GM21526 (cell line): ENCODE measurements at regions not wholly inside any gene's neighbourhood (a gene's known extent, or its start where the extent isn't known, plus 50 kb on each side); places are given as distances from the start of the nearest gene placed in this dataset.
A peak's percentile ranks its signal among the peaks of the same experiment; 100 is the strongest.
"Not testable (repeated sequence)": the region's sequence is repeated elsewhere in the genome, so short reads cannot be mapped to it uniquely, and the experiment has no call there.

Source experiments
- ATAC-seq: cut with Tn5 transposase; IDR thresholded peaks from one replicate; pipeline ENCODE4 v1.9.1; 2021; ENCODE audit warnings: moderate library complexity; ENCODE audit not compliant: unreplicated experiment, low FRiP score

- no peak for ATAC-seq
Measured at GRCh38 chr17:68097161-68097805, 61.7 kb downstream of the KPNA2 start.

GRCh38 chr17:68099341-68099753 lies 63.8 kb downstream of the KPNA2 start:
- ATAC-seq: not testable (repeated sequence)

- ATAC-seq: no peak
Measured at GRCh38 chr17:68100000-68100641, 64.6 kb downstream of the KPNA2 start.

- peak; percentile 62 for ATAC-seq
Measured at GRCh38 chr17:68101075-68101986, 65.8 kb downstream of the KPNA2 start.

GRCh38 chr17:68101987-68102314 lies 66.4 kb downstream of the KPNA2 start:
- no peak for ATAC-seq

GRCh38 chr17:68102318-68102758 lies 66.8 kb downstream of the KPNA2 start:
- no peak for ATAC-seq

GRCh38 chr17:68103148-68103547 lies 67.6 kb downstream of the KPNA2 start:
- ATAC-seq: no peak

- ATAC-seq: no peak
Measured at GRCh38 chr17:68106085-68106484, 70.5 kb downstream of the KPNA2 start.

- no peak for ATAC-seq
Measured at GRCh38 chr17:68107373-68107772, 71.8 kb downstream of the KPNA2 start.

GRCh38 chr17:68108313-68109000 lies 72.9 kb downstream of the KPNA2 start:
- ATAC-seq: no peak

GRCh38 chr17:68109404-68109803 lies 73.9 kb downstream of the KPNA2 start:
- ATAC-seq: not testable (repeated sequence)

GRCh38 chr17:68116211-68116610 lies 80.7 kb downstream of the KPNA2 start:
- not testable (repeated sequence) for ATAC-seq

GRCh38 chr17:68122587-68122986 lies 87.1 kb downstream of the KPNA2 start:
- no peak for ATAC-seq

GRCh38 chr17:68125111-68125870 lies 89.8 kb downstream of the KPNA2 start:
- ATAC-seq: no peak

- no peak for ATAC-seq
Measured at GRCh38 chr17:68127914-68128313, 92.4 kb downstream of the KPNA2 start.

GRCh38 chr17:68131456-68131855 lies 95.9 kb downstream of the KPNA2 start:
- no peak for ATAC-seq

GRCh38 chr17:68133346-68134045 lies 98.0 kb downstream of the KPNA2 start:
- ATAC-seq: no peak

GRCh38 chr17:68134046-68134637 lies 98.6 kb downstream of the KPNA2 start:
- no peak for ATAC-seq

GRCh38 chr17:68134731-68135130 lies 99.2 kb downstream of the KPNA2 start:
- no peak for ATAC-seq
